OCI-LY7 (cell line): ENCODE measurements at regions not wholly inside any gene's neighbourhood (a gene's known extent, or its start where the extent isn't known, plus 50 kb on each side); places are given as distances from the start of the nearest gene placed in this dataset.

ENCODE experiments used
- BruUV-seq: library from RNA; stranded (reverse); fragments of 400-500 nt; replicated peaks from 2 replicates; lab custom pipeline; 2021; lab: Mats Ljungman, UMichigan
- CTCF ChIA-PET: fragments of 300-600 bp; sonication (Branson Sonifier 250); formaldehyde crosslinking; loops from one replicate; lab custom pipeline; 2022; ENCODE audit warnings: antibody characterized with exemption; ENCODE audit not compliant: unreplicated experiment; lab: Charles Lee
- POLR2A ChIA-PET: fragments of 300-600 bp; sonication (Branson Sonifier 250); formaldehyde crosslinking; loops from one replicate; lab custom pipeline; 2022; ENCODE audit warnings: antibody characterized with exemption; lab: Charles Lee
- DNase-seq: peaks from one replicate; pipeline ENCODE4 v3.0.0-alpha.2; 2015; ENCODE audit warnings: low spot score
- H2AFZ ChIP-seq: fragments of 200-600 bp; sonication (generic), shearing (Covaris generic); 2 replicates; pipeline ENCODE4 v1.6.1; 2014; ENCODE audit warnings: mild to moderate bottlenecking, antibody characterized with exemption, low read length, moderate library complexity
- H3K27ac ChIP-seq: fragments of 200-600 bp; sonication (generic); 2 replicates; pipeline ENCODE4 v1.5.1; 2014; ENCODE audit warnings: mixed run types, low read depth, mild to moderate bottlenecking, moderate library complexity, low read length, inconsistent platforms; ENCODE audit not compliant: poor library complexity, severe bottlenecking
- H3K36me3 ChIP-seq: fragments of 200-600 bp; sonication (generic); 2 replicates; pipeline ENCODE4 v1.6.1; 2014; ENCODE audit warnings: mild to moderate bottlenecking, antibody characterized with exemption, low read length, moderate library complexity, mixed read lengths; ENCODE audit not compliant: insufficient read depth
- H3K4me1 ChIP-seq: fragments of 200-600 bp; sonication (generic); 2 replicates; pipeline ENCODE4 v1.5.1; 2014; ENCODE audit warnings: mild to moderate bottlenecking, low read length; ENCODE audit not compliant: insufficient read depth, poor library complexity, severe bottlenecking
- H3K4me2 ChIP-seq: fragments of 200-600 bp; sonication (generic); 2 replicates; pipeline ENCODE4 v1.6.1; 2014; ENCODE audit warnings: mild to moderate bottlenecking, low read length
- H3K4me3 ChIP-seq: fragments of 200-600 bp; sonication (generic); 2 replicates; pipeline ENCODE4 v1.5.1; 2014; ENCODE audit warnings: mild to moderate bottlenecking, low read depth, low read length; ENCODE audit not compliant: poor library complexity, severe bottlenecking
- H3K79me2 ChIP-seq: fragments of 200-600 bp; sonication (generic); 2 replicates; pipeline ENCODE4 v1.6.1; 2016; ENCODE audit warnings: low read depth, mild to moderate bottlenecking, low read length, moderate library complexity, mixed read lengths; ENCODE audit not compliant: insufficient read depth
- H3K9me2 ChIP-seq: fragments of 200-600 bp; sonication (generic); 2 replicates; pipeline ENCODE4 v1.6.1; 2016; ENCODE audit warnings: mild to moderate bottlenecking, low read length, mixed read lengths; ENCODE audit not compliant: insufficient read depth
- H3K9me3 ChIP-seq: fragments of 200-600 bp; sonication (generic); 2 replicates; pipeline ENCODE4 v1.6.1; 2014; ENCODE audit warnings: mild to moderate bottlenecking, mixed run types, low read length, mixed read lengths
- H4K20me1 ChIP-seq: fragments of 200-600 bp; sonication (generic); 2 replicates; pipeline ENCODE4 v1.6.1; 2014; ENCODE audit warnings: mild to moderate bottlenecking, antibody characterized with exemption, low read length, moderate library complexity, mixed read lengths; ENCODE audit not compliant: insufficient read depth
- CTCF ChIP-seq: fragments of 200-600 bp; sonication (generic); conservative IDR thresholded peaks from 2 replicates; pipeline ENCODE4 v1.5.1; 2014; ENCODE audit warnings: mild to moderate bottlenecking, antibody characterized with exemption, low read length, moderate library complexity, mixed read lengths
- EZH2phosphoT487 ChIP-seq: fragments of 200-600 bp; sonication (generic); IDR thresholded peaks from 2 replicates; pipeline ENCODE4 v1.6.1; 2018; ENCODE audit warnings: low read depth, borderline replicate concordance, mild to moderate bottlenecking, mixed run types, antibody characterized with exemption, low read length, moderate library complexity, mixed read lengths
- intact Hi-C: fragments of 100-400 bp; cut with micrococcal nuclease; formaldehyde crosslinking; loops from one replicate; pipeline ENCODE4 v1.10.0; 2022; ENCODE audit not compliant: unreplicated experiment

DNA sequence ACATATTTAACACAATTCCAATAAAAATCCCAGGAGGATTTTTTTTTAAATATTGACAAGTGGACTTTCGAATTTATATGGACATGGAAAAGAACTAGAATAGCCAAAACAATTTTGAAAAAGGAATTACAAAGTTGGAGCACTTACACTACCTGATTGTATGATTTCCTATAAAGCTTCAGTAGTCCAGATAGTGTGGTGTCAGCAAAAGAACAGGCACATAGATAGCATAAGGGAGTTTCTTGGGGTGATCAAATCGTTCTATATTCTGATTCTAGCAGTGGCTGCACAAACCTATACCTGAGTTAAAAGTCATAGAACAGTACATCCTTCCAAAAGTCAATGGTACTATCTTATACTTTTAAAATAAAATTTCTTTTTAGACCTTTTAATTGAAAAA, 66.4 kb upstream of the CES5A start:
- Histone ChIP-seq H3K27ac (no peak overlapping the region), H3K79me2 (no peaks in the 10 kb centered on the region), H3K36me3 (no peaks in the 10 kb centered on the region), H4K20me1 (no peaks in the 10 kb centered on the region), H3K9me3 (no peaks in the 10 kb centered on the region), H2AFZ (no peak overlapping the region), H3K9me2 (no peaks in the 10 kb centered on the region), H3K4me3 (no peak overlapping the region), H3K4me2 (no peak overlapping the region), H3K4me1 (no peaks in the 10 kb centered on the region)
- no peak for TF ChIP-seq EZH2phosphoT487
- TF ChIP-seq CTCF = no peak
- ChIA-PET CTCF (no interaction called here), POLR2A (no interaction called here)
- no TSS peak for BruUV-seq
- intact Hi-C loops = no loop called here
- DNase-seq = no peak

GRCh38 chr16:55938126-55938525, 63.0 kb upstream of the CES5A start:
- TF ChIP-seq CTCF = no peak
- TF ChIP-seq EZH2phosphoT487 = no peak
- Histone ChIP-seq H4K20me1 (no peaks in the 10 kb centered on the region), H3K9me3 (no peaks in the 10 kb centered on the region), H2AFZ (no peak overlapping the region), H3K27ac (no peak overlapping the region), H3K9me2 (no peaks in the 10 kb centered on the region), H3K4me1 (no peaks in the 10 kb centered on the region), H3K4me3 (no peak overlapping the region), H3K4me2 (no peak overlapping the region), H3K79me2 (no peaks in the 10 kb centered on the region), H3K36me3 (no peaks in the 10 kb centered on the region)
- POLR2A ChIA-PET = no interaction called here
- CTCF ChIA-PET = no interaction called here
- DNase-seq = no peak
- BruUV-seq = no TSS peak
- intact Hi-C loops = no loop called here

DNA sequence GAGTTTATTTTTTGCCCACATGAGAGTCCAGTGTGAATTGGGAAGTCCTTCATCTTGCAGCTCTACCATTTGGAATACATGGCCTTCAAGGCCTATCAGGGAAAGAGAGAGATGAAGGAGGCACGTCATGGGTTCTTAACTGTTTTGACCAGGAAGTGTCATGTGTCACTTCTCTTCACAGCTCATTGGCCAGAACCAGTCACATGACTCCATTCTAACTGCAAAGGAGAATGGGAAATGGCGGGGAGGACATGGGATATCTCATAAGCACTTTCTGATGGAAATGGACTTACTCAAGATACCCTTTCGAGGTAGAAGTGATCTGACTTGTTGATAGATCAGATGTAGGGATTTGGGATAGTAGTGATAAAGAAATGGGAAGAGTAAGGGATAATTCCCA, 57.9 kb upstream of the CES5A start:
- Histone ChIP-seq H3K27ac (no peak overlapping the region), H3K9me2 (no peaks in the 10 kb centered on the region), H3K9me3 (no peaks in the 10 kb centered on the region), H2AFZ (0 out of 2 replicates have a peak overlapping the region, but pooled peaks have one; percentile 51), H4K20me1 (no peaks in the 10 kb centered on the region), H3K4me2 (no peak overlapping the region), H3K4me3 (no peak overlapping the region), H3K36me3 (no peaks in the 10 kb centered on the region), H3K79me2 (no peaks in the 10 kb centered on the region), H3K4me1 (no peaks in the 10 kb centered on the region)
- DNase-seq = peak; percentile 4
- no TSS peak for BruUV-seq
- ChIA-PET POLR2A (interaction anchor here (0.6 kb wide), 1 partner anchor 54 kb away, joined by 3 read pairs; no protein-coding TSS in a partner anchor), CTCF (no interaction called here)
- intact Hi-C loops = no loop called here
- no peak for TF ChIP-seq EZH2phosphoT487
- no peak for TF ChIP-seq CTCF
